Adipocyte (in vitro differentiated cells): ENCODE measurements at regions not wholly inside any gene's neighbourhood (a gene's known extent, or its start where the extent isn't known, plus 50 kb on each side); places are given as distances from the start of the nearest gene placed in this dataset.

Experiments
- DNase-seq: peaks from one replicate; pipeline ENCODE4 v3.0.0-alpha.2; 2015; ENCODE audit warnings: low read depth
- H3K27me3 ChIP-seq: replicated peaks from 2 replicates; pipeline ENCODE4 v1.7.0; 2013; ENCODE audit warnings: mild to moderate bottlenecking, low read length, moderate library complexity; ENCODE audit not compliant: control insufficient read depth, insufficient read depth
- H3K36me3 ChIP-seq: 2 replicates; pipeline ENCODE4 v1.7.0; 2013; ENCODE audit warnings: low read length, mild to moderate bottlenecking, moderate library complexity; ENCODE audit not compliant: control insufficient read depth, insufficient read depth, severe bottlenecking
- H3K4me1 ChIP-seq: 2 replicates; pipeline ENCODE4 v1.7.0; 2013; ENCODE audit warnings: mild to moderate bottlenecking, low read length, moderate library complexity; ENCODE audit not compliant: control insufficient read depth, insufficient read depth
- H3K4me3 ChIP-seq: 2 replicates; pipeline ENCODE4 v1.7.0; 2013; ENCODE audit warnings: mild to moderate bottlenecking, low read length, moderate library complexity
- H3K9ac ChIP-seq: 2 replicates; pipeline ENCODE4 v1.7.0; 2013; ENCODE audit warnings: mild to moderate bottlenecking, low read length, moderate library complexity
- H3K9me3 ChIP-seq: 2 replicates; pipeline ENCODE4 v1.7.0; 2013; ENCODE audit warnings: mild to moderate bottlenecking, low read length, moderate library complexity; ENCODE audit not compliant: control insufficient read depth

- Histone ChIP-seq H3K4me1 (no peaks in the 10 kb centered on the region), H3K9me3 (no peaks in the 10 kb centered on the region), H3K9ac (no peak overlapping the region), H3K27me3 (peaks cover 65% of the 10 kb centered on the region), H3K4me3 (no peak overlapping the region), H3K36me3 (no peaks in the 10 kb centered on the region)
- DNase-seq, result no peak
These were observed 146.5 kb upstream of the SLC6A11 start for GRCh38 chr3:10669490-10670048.

- Histone ChIP-seq H3K9ac (no peak overlapping the region), H3K36me3 (no peaks in the 10 kb centered on the region), H3K27me3 (peaks cover 50% of the 10 kb centered on the region), H3K9me3 (no peaks in the 10 kb centered on the region), H3K4me3 (no peak overlapping the region), H3K4me1 (no peaks in the 10 kb centered on the region)
- no peak for DNase-seq
These were observed 143.6 kb upstream of the SLC6A11 start for GRCh38 chr3:10672422-10672821.

GRCh38 chr3:10674578-10674977 lies 141.4 kb upstream of the SLC6A11 start:
- no peaks in the 10 kb centered on the region for H3K36me3 ChIP-seq
- no peak overlapping the region for H3K4me3 ChIP-seq
- DNase-seq, result no peak
- H3K27me3 ChIP-seq, result peaks cover 34% of the 10 kb centered on the region
- no peaks in the 10 kb centered on the region for H3K9me3 ChIP-seq
- no peak overlapping the region for H3K9ac ChIP-seq
- no peaks in the 10 kb centered on the region for H3K4me1 ChIP-seq

GRCh38 chr3:10676905-10677304 lies 139.1 kb upstream of the SLC6A11 start:
- H3K36me3 ChIP-seq, result no peaks in the 10 kb centered on the region

GRCh38 chr3:10678796-10679376 lies 137.1 kb upstream of the SLC6A11 start:
- no peaks in the 10 kb centered on the region for H3K36me3 ChIP-seq
- peaks cover 41% of the 10 kb centered on the region for H3K27me3 ChIP-seq
- H3K9me3 ChIP-seq, result no peaks in the 10 kb centered on the region
- no peak overlapping the region for H3K9ac ChIP-seq
- no peak for DNase-seq
- no peak overlapping the region for H3K4me3 ChIP-seq
- no peaks in the 10 kb centered on the region for H3K4me1 ChIP-seq

More at GRCh38 chr3:10676905-10677304, 139.1 kb upstream of the SLC6A11 start:
- Histone ChIP-seq H3K27me3 (peaks cover 41% of the 10 kb centered on the region), H3K4me3 (no peak overlapping the region), H3K9ac (no peak overlapping the region), H3K9me3 (no peaks in the 10 kb centered on the region), H3K4me1 (no peaks in the 10 kb centered on the region)
- DNase-seq, result no peak

GRCh38 chr3:10680796-10681195 lies 135.2 kb upstream of the SLC6A11 start:
- no peak for DNase-seq
- Histone ChIP-seq H3K9me3 (no peaks in the 10 kb centered on the region), H3K4me1 (no peaks in the 10 kb centered on the region)

GRCh38 chr3:10682692-10683091 lies 133.3 kb upstream of the SLC6A11 start:
- H3K9me3 ChIP-seq, result no peaks in the 10 kb centered on the region
- H3K36me3 ChIP-seq, result no peaks in the 10 kb centered on the region
- H3K4me1 ChIP-seq, result no peaks in the 10 kb centered on the region
- no peak overlapping the region for H3K4me3 ChIP-seq
- no peak overlapping the region for H3K9ac ChIP-seq
- DNase-seq, result no peak
- H3K27me3 ChIP-seq, result peaks cover 49% of the 10 kb centered on the region

More at GRCh38 chr3:10680796-10681195, 135.2 kb upstream of the SLC6A11 start:
- H3K4me3 ChIP-seq, result no peak overlapping the region
- H3K9ac ChIP-seq, result no peak overlapping the region
- H3K36me3 ChIP-seq, result no peaks in the 10 kb centered on the region
- H3K27me3 ChIP-seq, result peaks cover 57% of the 10 kb centered on the region

GRCh38 chr3:10683106-10683505 lies 132.9 kb upstream of the SLC6A11 start:
- no peak overlapping the region for H3K4me3 ChIP-seq
- no peaks in the 10 kb centered on the region for H3K4me1 ChIP-seq
- no peak overlapping the region for H3K9ac ChIP-seq
- no peaks in the 10 kb centered on the region for H3K36me3 ChIP-seq
- H3K27me3 ChIP-seq, result peaks cover 52% of the 10 kb centered on the region
- DNase-seq, result no peak
- H3K9me3 ChIP-seq, result no peaks in the 10 kb centered on the region

- Histone ChIP-seq H3K27me3 (peaks cover 44% of the 10 kb centered on the region), H3K4me1 (no peaks in the 10 kb centered on the region), H3K36me3 (no peaks in the 10 kb centered on the region), H3K9me3 (no peaks in the 10 kb centered on the region), H3K4me3 (no peak overlapping the region), H3K9ac (no peak overlapping the region)
- DNase-seq, result no peak
These were observed 127.9 kb upstream of the SLC6A11 start for GRCh38 chr3:10688126-10688525.

- Histone ChIP-seq H3K9me3 (no peaks in the 10 kb centered on the region), H3K4me3 (no peak overlapping the region), H3K9ac (no peak overlapping the region), H3K27me3 (peaks cover 46% of the 10 kb centered on the region), H3K36me3 (no peaks in the 10 kb centered on the region), H3K4me1 (no peaks in the 10 kb centered on the region)
- DNase-seq, result no peak
These were observed 127.4 kb upstream of the SLC6A11 start for GRCh38 chr3:10688548-10689172.

GRCh38 chr3:10692039-10692622 lies 123.9 kb upstream of the SLC6A11 start:
- Histone ChIP-seq H3K36me3 (no peaks in the 10 kb centered on the region), H3K4me1 (peaks cover 13% of the 10 kb centered on the region), H3K9me3 (no peaks in the 10 kb centered on the region), H3K9ac (no peak overlapping the region), H3K4me3 (no peak overlapping the region), H3K27me3 (peaks cover 45% of the 10 kb centered on the region)
- DNase-seq, result no peak
